ENCODE measurements at regions not wholly inside any gene's neighbourhood (a gene's known extent, or its start where the extent isn't known, plus 50 kb on each side); places are given as distances from the start of the nearest gene placed in this dataset.

DNA sequence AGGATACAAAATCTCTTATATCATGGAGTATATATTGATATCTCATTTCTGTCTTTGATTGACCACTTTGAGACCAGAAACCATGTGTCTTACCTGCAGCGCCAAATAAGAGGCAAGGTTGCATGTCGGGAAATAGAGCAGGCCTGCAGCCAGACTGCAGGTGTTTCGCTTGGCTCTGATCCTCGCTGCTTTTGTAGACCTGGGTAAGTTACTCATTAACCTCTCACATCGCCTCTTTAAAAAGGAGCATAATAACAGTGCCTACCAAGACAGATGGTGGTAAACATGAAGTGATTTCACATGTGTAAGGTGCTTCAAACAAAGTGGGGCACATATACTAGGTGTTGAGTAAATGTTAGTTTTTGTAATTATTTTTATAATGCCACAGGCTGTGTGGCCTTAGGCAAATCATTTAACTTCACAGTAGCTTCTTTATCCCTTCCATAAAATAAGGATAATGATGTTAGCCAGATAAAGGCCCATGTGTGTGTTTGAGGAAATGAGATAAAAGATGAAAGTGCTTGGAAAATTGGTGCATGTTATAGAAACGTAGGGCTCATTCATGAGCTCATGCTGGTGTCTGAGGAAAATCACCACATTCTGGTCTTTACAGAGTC, 248.8 kb upstream of the MAP3K7 start:
- TF ChIP-seq, protein P1, sequence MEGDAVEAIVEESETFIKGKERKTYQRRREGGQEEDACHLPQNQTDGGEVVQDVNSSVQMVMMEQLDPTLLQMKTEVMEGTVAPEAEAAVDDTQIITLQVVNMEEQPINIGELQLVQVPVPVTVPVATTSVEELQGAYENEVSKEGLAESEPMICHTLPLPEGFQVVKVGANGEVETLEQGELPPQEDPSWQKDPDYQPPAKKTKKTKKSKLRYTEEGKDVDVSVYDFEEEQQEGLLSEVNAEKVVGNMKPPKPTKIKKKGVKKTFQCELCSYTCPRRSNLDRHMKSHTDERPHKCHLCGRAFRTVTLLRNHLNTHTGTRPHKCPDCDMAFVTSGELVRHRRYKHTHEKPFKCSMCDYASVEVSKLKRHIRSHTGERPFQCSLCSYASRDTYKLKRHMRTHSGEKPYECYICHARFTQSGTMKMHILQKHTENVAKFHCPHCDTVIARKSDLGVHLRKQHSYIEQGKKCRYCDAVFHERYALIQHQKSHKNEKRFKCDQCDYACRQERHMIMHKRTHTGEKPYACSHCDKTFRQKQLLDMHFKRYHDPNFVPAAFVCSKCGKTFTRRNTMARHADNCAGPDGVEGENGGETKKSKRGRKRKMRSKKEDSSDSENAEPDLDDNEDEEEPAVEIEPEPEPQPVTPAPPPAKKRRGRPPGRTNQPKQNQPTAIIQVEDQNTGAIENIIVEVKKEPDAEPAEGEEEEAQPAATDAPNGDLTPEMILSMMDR (conservative IDR thresholded peaks at IDR 0.05; ENCODE audit: low read depth, low read length), result no peak
- no peak for TF ChIP-seq EZH2 (IDR thresholded peaks at IDR 0.05; ENCODE audit: borderline replicate concordance, low read depth, low read length, poor library complexity, severe bottlenecking)

All from A673 (cell line).